ENCODE measurements at regions not wholly inside any gene's neighbourhood (a gene's known extent, or its start where the extent isn't known, plus 50 kb on each side); places are given as distances from the start of the nearest gene placed in this dataset.

DNA sequence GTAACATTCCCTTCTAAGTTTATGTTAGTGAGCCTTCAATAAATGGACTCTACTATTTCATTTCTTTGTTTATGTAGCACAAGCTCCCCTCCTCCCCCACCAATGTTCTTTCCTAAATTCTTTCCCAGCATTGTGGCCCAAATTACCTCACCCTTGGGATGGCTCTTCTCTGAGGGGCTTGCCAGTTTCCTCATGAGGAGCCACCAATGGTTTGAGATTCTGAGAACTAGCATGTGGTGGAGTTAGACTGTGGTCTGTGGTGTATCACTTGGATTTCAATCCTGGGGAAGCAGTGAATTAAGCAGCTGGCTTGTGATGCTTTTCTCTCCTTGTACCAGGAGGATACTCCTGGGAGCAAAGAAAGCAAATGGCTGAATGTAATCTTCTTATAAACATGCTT lies 50.0 kb upstream of the NPHP3 start:
- TF ChIP-seq POLR2A (IDR thresholded peaks at IDR 0.05) = no peak
- TF ChIP-seq, protein P1, sequence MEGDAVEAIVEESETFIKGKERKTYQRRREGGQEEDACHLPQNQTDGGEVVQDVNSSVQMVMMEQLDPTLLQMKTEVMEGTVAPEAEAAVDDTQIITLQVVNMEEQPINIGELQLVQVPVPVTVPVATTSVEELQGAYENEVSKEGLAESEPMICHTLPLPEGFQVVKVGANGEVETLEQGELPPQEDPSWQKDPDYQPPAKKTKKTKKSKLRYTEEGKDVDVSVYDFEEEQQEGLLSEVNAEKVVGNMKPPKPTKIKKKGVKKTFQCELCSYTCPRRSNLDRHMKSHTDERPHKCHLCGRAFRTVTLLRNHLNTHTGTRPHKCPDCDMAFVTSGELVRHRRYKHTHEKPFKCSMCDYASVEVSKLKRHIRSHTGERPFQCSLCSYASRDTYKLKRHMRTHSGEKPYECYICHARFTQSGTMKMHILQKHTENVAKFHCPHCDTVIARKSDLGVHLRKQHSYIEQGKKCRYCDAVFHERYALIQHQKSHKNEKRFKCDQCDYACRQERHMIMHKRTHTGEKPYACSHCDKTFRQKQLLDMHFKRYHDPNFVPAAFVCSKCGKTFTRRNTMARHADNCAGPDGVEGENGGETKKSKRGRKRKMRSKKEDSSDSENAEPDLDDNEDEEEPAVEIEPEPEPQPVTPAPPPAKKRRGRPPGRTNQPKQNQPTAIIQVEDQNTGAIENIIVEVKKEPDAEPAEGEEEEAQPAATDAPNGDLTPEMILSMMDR (IDR thresholded peaks at IDR 0.05) = no peak

Measured in testis (tissue), 2 donors.